CD14-positive monocyte (primary cell): ENCODE measurements at regions not wholly inside any gene's neighbourhood (a gene's known extent, or its start where the extent isn't known, plus 50 kb on each side); places are given as distances from the start of the nearest gene placed in this dataset.

Source experiments
- DNase-seq, 3 donors: peaks; one replicate each; pipeline ENCODE4 v3.0.0-alpha.2; 2011 to 2022
- H2AFZ ChIP-seq: 2 replicates; pipeline ENCODE4 v1.6.0; 2012; ENCODE audit warnings: mild to moderate bottlenecking, low read depth, low read length, inconsistent platforms; ENCODE audit not compliant: insufficient read depth, poor library complexity, severe bottlenecking
- H3K27ac ChIP-seq, 2 donors: 1 replicate in 1 of 2; 2 replicates in 1 of 2; pipeline ENCODE4 v1.5.1; 2012 to 2013; ENCODE audit warnings: low read length in 2 of 2, control low read depth in 1 of 2, inconsistent platforms in 1 of 2, low read depth in 1 of 2, mild to moderate bottlenecking in 1 of 2
- H3K27me3 ChIP-seq, 2 donors: one replicate each; pipeline versions ENCODE4 v1.6.0 to v1.6.1; 2011 to 2013; ENCODE audit warnings: low read length in 2 of 2; ENCODE audit not compliant: control insufficient read depth in 2 of 2, insufficient read depth in 2 of 2
- H3K36me3 ChIP-seq, 2 donors: replicated peaks in 1 of 2; 1 replicate in 1 of 2; 2 replicates in 1 of 2; pipeline versions ENCODE4 v1.5.1 to v1.6.1; 2012 to 2013; ENCODE audit warnings: low read length in 2 of 2, control low read depth in 1 of 2, inconsistent platforms in 1 of 2, mild to moderate bottlenecking in 1 of 2; ENCODE audit not compliant: insufficient read depth in 2 of 2, control insufficient read depth in 1 of 2
- H3K4me1 ChIP-seq, 2 donors: 1 replicate in 1 of 2; 2 replicates in 1 of 2; pipeline versions ENCODE4 v1.5.1 to v1.6.1; 2012 to 2013; ENCODE audit warnings: low read length in 2 of 2, control low read depth in 1 of 2, inconsistent platforms in 1 of 2, mild to moderate bottlenecking in 1 of 2, moderate library complexity in 1 of 2; ENCODE audit not compliant: insufficient read depth in 2 of 2, control insufficient read depth in 1 of 2
- H3K4me2 ChIP-seq: replicated peaks from 2 replicates; pipeline ENCODE3; 2012; ENCODE audit warnings: low read length, moderate library complexity, mild to moderate bottlenecking; ENCODE audit not compliant: poor library complexity, severe bottlenecking; ENCODE audit errors: extremely low read depth
- H3K4me3 ChIP-seq, 3 experiments: fragments of 200-600 bp in 1 of 3; sonication (generic) in 1 of 3; replicated peaks in 1 of 3; 1 replicate in 2 of 3; 2 replicates in 1 of 3; pipeline ENCODE4 v1.5.1; 2011 to 2013; ENCODE audit warnings: low read length in 3 of 3, mild to moderate bottlenecking in 3 of 3, control low read depth in 2 of 3, low read depth in 2 of 3, inconsistent platforms in 1 of 3, moderate library complexity in 1 of 3
- H3K79me2 ChIP-seq: 2 replicates; pipeline ENCODE4 v1.6.0; 2012; ENCODE audit warnings: mild to moderate bottlenecking, control low read depth, inconsistent platforms, low read length, moderate library complexity; ENCODE audit not compliant: insufficient read depth
- H3K9ac ChIP-seq: 2 replicates; pipeline ENCODE4 v1.6.0; 2017; ENCODE audit warnings: low read length, mild to moderate bottlenecking; ENCODE audit not compliant: insufficient read depth, poor library complexity, severe bottlenecking
- H3K9me3 ChIP-seq, 2 donors: replicated peaks in 1 of 2; 1 replicate in 1 of 2; 2 replicates in 1 of 2; pipeline versions ENCODE4 v1.5.1 to v1.6.1; 2012 to 2013; ENCODE audit warnings: low read length in 2 of 2, control low read depth in 1 of 2; ENCODE audit not compliant: control insufficient read depth in 1 of 2, insufficient read depth in 1 of 2
- H4K20me1 ChIP-seq: 2 replicates; pipeline ENCODE4 v1.6.0; 2012; ENCODE audit warnings: mild to moderate bottlenecking, low read length, control low read depth, moderate library complexity; ENCODE audit not compliant: insufficient read depth
- H3K27ac Mint-ChIP-seq, 7 donors: one replicate each; pipeline ENCODE4 v1.8.0; 2020; ENCODE audit warnings: mild to moderate bottlenecking in 7 of 7, mixed read lengths in 7 of 7, moderate library complexity in 6 of 7, inconsistent platforms in 2 of 7
- H3K27me3 Mint-ChIP-seq, 3 donors: one replicate each; pipeline ENCODE4 v1.8.0; 2021 to 2022; ENCODE audit warnings: low read depth in 3 of 3, mild to moderate bottlenecking in 3 of 3, mixed read lengths in 3 of 3, moderate library complexity in 3 of 3, inconsistent platforms in 1 of 3
- H3K36me3 Mint-ChIP-seq, 2 donors: one replicate each; pipeline ENCODE4 v1.8.0; 2020; ENCODE audit warnings: mixed read lengths in 2 of 2, inconsistent platforms in 1 of 2, mild to moderate bottlenecking in 1 of 2
- H3K4me1 Mint-ChIP-seq: one replicate; pipeline ENCODE4 v1.8.0; 2020; ENCODE audit warnings: mild to moderate bottlenecking, mixed read lengths
- H3K4me3 Mint-ChIP-seq, 2 donors: one replicate each; pipeline ENCODE4 v1.8.0; 2020; ENCODE audit warnings: mild to moderate bottlenecking in 2 of 2, mixed read lengths in 2 of 2, moderate library complexity in 1 of 2
- H3K9me3 Mint-ChIP-seq, 7 donors: one replicate each; pipeline ENCODE4 v1.8.0; 2020 to 2022; ENCODE audit warnings: mixed read lengths in 7 of 7, mild to moderate bottlenecking in 6 of 7, moderate library complexity in 6 of 7, inconsistent platforms in 2 of 7
- CTCF ChIP-seq: fragments of 200-600 bp; IDR thresholded peaks from one replicate; pipeline ENCODE4 v1.8.0; 2022; ENCODE audit warnings: antibody characterized with exemption, mild to moderate bottlenecking
- WGBS: methylation state at CpG from one replicate; pipeline ENCODE4 v1.1.5; 2013; ENCODE audit warnings: missing lambda C conversion rate; ENCODE audit not compliant: insufficient coverage; 5-methylcytosine and 5-hydroxymethylcytosine counted together
- intact Hi-C, 2 donors: fragments of 100-400 bp; cut with micrococcal nuclease; formaldehyde crosslinking; loops; one replicate each; pipeline versions ENCODE4 v1.15.0 to v1.15.1; 2023

- H3K4me1 ChIP-seq, result peaks cover 22 to 25% of the 10 kb centered on the region in 2 donors
- H3K27me3 ChIP-seq, result no peaks in the 10 kb centered on the region
- peaks cover 0 to 3% (median 0%) of the 10 kb centered on the region in 7 donors for H3K9me3 Mint-ChIP-seq
- TF ChIP-seq CTCF, result no peak
- H3K36me3 Mint-ChIP-seq, result peaks cover 29 to 38% of the 10 kb centered on the region in 2 donors
- no peak overlapping the region for H3K4me3 Mint-ChIP-seq
- H3K79me2 ChIP-seq, result no peaks in the 10 kb centered on the region
- no peaks in the 10 kb centered on the region for H3K9me3 ChIP-seq
- no peak overlapping the region for H3K4me2 ChIP-seq
- intact Hi-C loops, result loop anchor here in 1 of 2 donors (5.0 kb wide), 1 partner anchor 36 kb away; no protein-coding TSS in a partner anchor
- H4K20me1 ChIP-seq, result no peaks in the 10 kb centered on the region
- H3K4me1 Mint-ChIP-seq, result peaks cover 29% of the 10 kb centered on the region
- no peak for DNase-seq
- no peak overlapping the region for H2AFZ ChIP-seq
- WGBS, result no CpG with 5 or more reads among the region's 1 CpG
- no peak overlapping the region for H3K27ac ChIP-seq
- no peak overlapping the region for H3K27ac Mint-ChIP-seq
- no peak overlapping the region for H3K4me3 ChIP-seq
- H3K36me3 ChIP-seq, result no peaks in the 10 kb centered on the region
- H3K27me3 Mint-ChIP-seq, result peaks cover 0 to 2% (median 0%) of the 10 kb centered on the region in 3 donors
- H3K9ac ChIP-seq, result no peak overlapping the region
Measured at GRCh38 chr2:70012887-70013286, 51.5 kb upstream of the ASPRV1 start.

GRCh38 chr2:70011786-70012185, 50.4 kb upstream of the ASPRV1 start:
- Histone ChIP-seq H3K9me3 (no peaks in the 10 kb centered on the region), H3K79me2 (no peaks in the 10 kb centered on the region), H3K27ac (peak overlapping the region in 1 of 2 donors; percentile 86), H2AFZ (no peak overlapping the region), H3K4me2 (no peak overlapping the region), H3K9ac (no peak overlapping the region), H4K20me1 (no peaks in the 10 kb centered on the region), H3K27me3 (no peaks in the 10 kb centered on the region), H3K36me3 (no peaks in the 10 kb centered on the region), H3K4me1 (peaks cover 22 to 25% of the 10 kb centered on the region in 2 donors), H3K4me3 (no peak overlapping the region)
- Mint-ChIP-seq H3K36me3 (peaks cover 24 to 34% of the 10 kb centered on the region in 2 donors), H3K4me3 (no peak overlapping the region), H3K27me3 (peaks cover 0 to 2% (median 0%) of the 10 kb centered on the region in 3 donors), H3K9me3 (peaks cover 0 to 3% (median 0%) of the 10 kb centered on the region in 7 donors), H3K27ac (peak overlapping the region in 6 of 7 donors; percentile 62 to 94 (median 85)), H3K4me1 (peaks cover 29% of the 10 kb centered on the region)
- intact Hi-C loops, result loop anchor here in 1 of 2 donors (5.0 kb wide), 1 partner anchor 34 kb away; no protein-coding TSS in a partner anchor
- TF ChIP-seq CTCF, result no peak
- 100% methylated on average over 3 of the region's 7 CpGs for WGBS
- DNase-seq, result no peak
